Kidney epithelial cell (primary cell): ENCODE measurements at regions not wholly inside any gene's neighbourhood (a gene's known extent, or its start where the extent isn't known, plus 50 kb on each side); places are given as distances from the start of the nearest gene placed in this dataset.

Experiments used
- DNase-seq: peaks from one replicate; pipeline ENCODE4 v3.0.0-alpha.2; 2010; ENCODE audit warnings: low read depth
- H3K27me3 ChIP-seq: 2 replicates; pipeline ENCODE4 v1.6.0; 2011; ENCODE audit warnings: low read length; ENCODE audit not compliant: control insufficient read depth, insufficient read depth
- H3K36me3 ChIP-seq: 2 replicates; pipeline ENCODE4 v1.5.1; 2011; ENCODE audit warnings: low read length; ENCODE audit not compliant: control insufficient read depth, insufficient read depth
- H3K4me3 ChIP-seq: 2 replicates; pipeline ENCODE4 v1.5.1; 2011; ENCODE audit warnings: low read depth, mild to moderate bottlenecking, control low read depth, low read length
- CTCF ChIP-seq: IDR thresholded peaks from 2 replicates; pipeline ENCODE4 v1.5.1; 2011; ENCODE audit warnings: mild to moderate bottlenecking, moderate library complexity, low read length, control low read depth, inconsistent platforms; ENCODE audit not compliant: insufficient read depth, poor library complexity, severe bottlenecking

DNA sequence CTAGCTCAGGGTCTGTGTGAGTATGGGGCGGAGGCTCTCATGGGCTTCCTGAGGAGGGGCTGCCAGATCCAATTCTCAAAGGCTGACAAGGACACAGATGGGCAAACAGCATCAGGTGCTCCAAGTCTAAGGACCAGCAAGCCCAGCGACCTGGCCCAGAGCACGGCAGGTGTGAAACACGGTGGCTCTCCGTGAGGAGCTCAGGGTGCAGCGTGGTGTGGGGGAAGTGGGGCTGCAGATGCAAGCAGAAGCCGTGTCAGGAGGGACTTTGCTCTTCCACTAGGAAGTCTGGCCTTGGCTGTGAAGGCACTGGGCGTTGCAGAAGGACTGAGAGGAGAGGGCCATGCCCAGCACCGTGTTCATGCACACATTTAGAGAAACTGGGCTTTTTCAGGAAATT lies 420.0 kb downstream of the GADD45G start:
- no peak for DNase-seq
- TF ChIP-seq CTCF, result no peak
- Histone ChIP-seq H3K4me3 (no peak overlapping the region), H3K27me3 (no peaks in the 10 kb centered on the region), H3K36me3 (no peaks in the 10 kb centered on the region)

DNA sequence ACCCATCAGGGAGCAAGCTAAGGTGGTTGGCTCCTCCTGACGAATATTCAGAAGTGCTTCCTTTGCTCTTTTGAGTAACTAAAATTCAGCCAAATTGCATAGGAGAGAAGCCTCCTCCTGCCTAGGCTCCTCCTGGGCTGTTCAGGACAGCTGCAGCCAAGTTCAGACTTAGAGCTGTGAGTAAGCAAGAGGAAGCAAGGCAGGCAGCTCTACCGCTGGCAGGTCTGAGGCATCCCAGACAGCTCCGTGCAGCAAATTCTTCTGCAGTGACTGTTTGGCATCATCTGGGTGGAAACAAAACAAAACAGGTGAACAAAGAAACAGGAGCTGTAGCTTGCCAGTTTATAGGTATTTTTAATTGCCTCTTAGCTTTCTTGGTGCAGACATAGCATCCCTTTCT lies 421.0 kb downstream of the GADD45G start:
- peak; percentile 57 for DNase-seq
- Histone ChIP-seq H3K36me3 (no peaks in the 10 kb centered on the region), H3K27me3 (no peaks in the 10 kb centered on the region), H3K4me3 (no peak overlapping the region)
- no peak for TF ChIP-seq CTCF

GRCh38 chr9:90027296-90027790 lies 422.5 kb downstream of the GADD45G start:
- DNase-seq, result no peak
- Histone ChIP-seq H3K4me3 (no peak overlapping the region), H3K27me3 (no peaks in the 10 kb centered on the region), H3K36me3 (no peaks in the 10 kb centered on the region)
- no peak for TF ChIP-seq CTCF

DNA sequence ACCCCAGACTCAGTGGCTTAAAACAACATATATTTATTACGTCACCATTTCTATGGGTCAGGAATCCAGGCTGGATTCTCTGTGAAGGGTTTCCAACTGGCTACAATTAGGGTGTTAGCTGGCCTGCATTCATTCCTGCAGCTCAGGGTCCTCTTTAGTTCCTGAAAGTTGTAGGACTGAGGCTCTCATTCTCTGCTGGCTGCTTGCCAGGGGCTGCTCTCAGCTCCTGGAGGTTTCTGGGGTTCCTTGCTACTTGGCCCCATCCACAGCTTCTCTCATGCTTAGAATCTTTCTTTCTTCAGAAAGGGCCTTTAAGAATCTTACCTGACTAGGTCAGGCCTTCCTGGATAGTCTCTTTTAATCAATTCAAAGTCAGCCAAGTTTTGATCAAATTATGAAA lies 424.6 kb downstream of the GADD45G start:
- Histone ChIP-seq H3K36me3 (no peaks in the 10 kb centered on the region), H3K4me3 (no peak overlapping the region), H3K27me3 (no peaks in the 10 kb centered on the region)
- no peak for TF ChIP-seq CTCF
- no peak for DNase-seq

DNA sequence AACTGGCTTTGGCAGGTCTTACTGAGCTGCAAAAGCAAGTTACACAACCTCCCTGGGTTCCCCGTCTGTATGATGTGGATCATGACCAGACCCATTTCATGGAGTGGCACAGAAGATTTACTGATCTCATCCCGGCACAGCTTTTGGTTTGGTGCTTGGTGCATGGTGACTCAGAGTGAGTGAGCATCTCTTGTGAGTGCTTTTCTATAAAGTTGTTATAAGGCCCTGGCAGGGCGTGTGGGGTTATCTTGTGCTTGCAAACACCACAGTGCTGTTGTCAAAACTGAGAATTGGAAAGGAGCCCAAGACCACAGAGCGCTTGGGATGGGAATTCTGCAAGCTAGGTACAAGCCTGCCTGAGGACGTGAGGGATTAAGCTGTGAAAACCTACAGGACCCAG lies 425.2 kb downstream of the GADD45G start:
- Histone ChIP-seq H3K27me3 (no peaks in the 10 kb centered on the region), H3K4me3 (no peak overlapping the region), H3K36me3 (no peaks in the 10 kb centered on the region)
- no peak for TF ChIP-seq CTCF
- DNase-seq, result no peak

DNA sequence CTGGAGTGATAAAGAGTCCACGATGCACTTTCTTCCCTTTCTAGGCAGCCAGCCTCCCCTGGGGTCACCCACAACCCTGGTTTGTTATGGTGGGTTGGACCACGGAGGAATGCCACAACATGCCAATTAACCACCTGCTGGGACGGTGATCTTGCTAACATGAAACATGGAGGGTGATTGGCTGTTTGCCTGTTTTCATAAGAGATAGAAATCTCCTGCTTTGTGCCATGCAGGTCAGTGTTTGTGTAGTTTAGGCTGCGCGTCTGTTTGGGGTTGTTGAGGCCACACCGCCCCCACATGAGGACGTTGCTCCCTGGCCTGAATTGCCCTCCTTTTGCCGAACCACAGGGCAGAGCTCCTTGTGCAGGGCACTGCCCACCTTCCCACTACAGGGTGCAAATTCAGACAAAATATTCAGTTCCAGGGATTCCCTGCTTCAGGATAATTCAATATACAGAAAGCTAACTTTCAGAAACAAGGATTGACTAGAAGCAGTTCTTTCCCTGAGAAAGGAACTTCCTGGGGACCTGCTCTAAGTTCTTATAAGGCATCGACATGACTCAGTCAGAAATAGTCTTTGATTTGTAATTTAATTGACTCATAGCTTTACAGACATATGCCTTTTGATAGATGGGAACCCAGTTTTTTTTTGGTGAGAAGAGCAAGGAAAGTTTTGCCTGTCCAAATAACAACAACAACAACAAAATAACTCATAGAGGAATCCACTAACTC lies 427.6 kb downstream of the GADD45G start:
- H3K36me3 ChIP-seq, result no peaks in the 10 kb centered on the region
- DNase-seq, result no peak
- no peaks in the 10 kb centered on the region for H3K27me3 ChIP-seq
- TF ChIP-seq CTCF, result no peak
- no peak overlapping the region for H3K4me3 ChIP-seq
